Upper lobe of right lung (tissue), 1 donor: ENCODE measurements at regions not wholly inside any gene's neighbourhood (a gene's known extent, or its start where the extent isn't known, plus 50 kb on each side); places are given as distances from the start of the nearest gene placed in this dataset.

ENCODE experiments used
- ATAC-seq: fragments of 200-7000 bp; cut with Tn5 transposase; one replicate; pipeline ENCODE4 v1.9.1; 2020; ENCODE audit warnings: mild to moderate bottlenecking, moderate library complexity
- DNase-seq: peaks from one replicate; pipeline ENCODE4 v3.0.0-alpha.2; 2020
- H3K27ac ChIP-seq: fragments of 200-600 bp; one replicate; pipeline ENCODE4 v1.8.0; 2022
- H3K27me3 ChIP-seq: fragments of 200-600 bp; one replicate; pipeline ENCODE4 v1.8.0; 2022; ENCODE audit warnings: mild to moderate bottlenecking
- H3K36me3 ChIP-seq: fragments of 200-600 bp; one replicate; pipeline ENCODE4 v1.8.0; 2022
- H3K4me1 ChIP-seq: fragments of 200-600 bp; one replicate; pipeline ENCODE4 v1.8.0; 2022
- H3K4me3 ChIP-seq: fragments of 200-600 bp; one replicate; pipeline ENCODE4 v1.8.0; 2022; ENCODE audit warnings: mild to moderate bottlenecking
- H3K9me3 ChIP-seq: fragments of 200-600 bp; one replicate; pipeline ENCODE4 v1.8.0; 2022
- intact Hi-C: fragments of 100-400 bp; cut with DNase I; formaldehyde crosslinking; loops from one replicate; pipeline ENCODE4 v1.11.0; 2022
- TF ChIP-seq, protein P1 (sequence below): fragments of 200-600 bp; IDR thresholded peaks from one replicate; pipeline ENCODE4 v1.8.0; 2022; ENCODE audit warnings: antibody characterized with exemption
- donor health status: DM: no; HTN: yes; CAD: no; lungs with severe emphysema.

DNA sequence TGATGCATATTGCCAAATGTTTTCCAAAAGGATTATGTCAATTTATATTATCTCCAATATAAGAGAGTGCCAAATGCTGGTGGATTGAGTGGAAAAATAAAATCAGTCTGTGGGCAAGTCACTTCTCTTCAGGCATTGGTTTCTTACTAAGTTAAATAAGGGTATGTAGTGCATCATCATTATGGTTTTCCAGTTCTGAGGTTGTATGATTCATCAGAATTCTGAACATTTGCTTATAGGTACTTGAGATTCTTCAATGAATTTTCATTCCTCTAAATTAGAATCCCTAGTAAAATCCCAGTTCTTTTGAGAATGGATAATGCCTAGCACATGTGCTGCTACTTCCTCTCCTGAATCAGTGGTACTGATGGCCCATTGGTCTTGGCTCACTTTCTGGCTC, 188.9 kb upstream of the OSR1 start:
- intact Hi-C loops = no loop called here
- TF ChIP-seq, protein P1, sequence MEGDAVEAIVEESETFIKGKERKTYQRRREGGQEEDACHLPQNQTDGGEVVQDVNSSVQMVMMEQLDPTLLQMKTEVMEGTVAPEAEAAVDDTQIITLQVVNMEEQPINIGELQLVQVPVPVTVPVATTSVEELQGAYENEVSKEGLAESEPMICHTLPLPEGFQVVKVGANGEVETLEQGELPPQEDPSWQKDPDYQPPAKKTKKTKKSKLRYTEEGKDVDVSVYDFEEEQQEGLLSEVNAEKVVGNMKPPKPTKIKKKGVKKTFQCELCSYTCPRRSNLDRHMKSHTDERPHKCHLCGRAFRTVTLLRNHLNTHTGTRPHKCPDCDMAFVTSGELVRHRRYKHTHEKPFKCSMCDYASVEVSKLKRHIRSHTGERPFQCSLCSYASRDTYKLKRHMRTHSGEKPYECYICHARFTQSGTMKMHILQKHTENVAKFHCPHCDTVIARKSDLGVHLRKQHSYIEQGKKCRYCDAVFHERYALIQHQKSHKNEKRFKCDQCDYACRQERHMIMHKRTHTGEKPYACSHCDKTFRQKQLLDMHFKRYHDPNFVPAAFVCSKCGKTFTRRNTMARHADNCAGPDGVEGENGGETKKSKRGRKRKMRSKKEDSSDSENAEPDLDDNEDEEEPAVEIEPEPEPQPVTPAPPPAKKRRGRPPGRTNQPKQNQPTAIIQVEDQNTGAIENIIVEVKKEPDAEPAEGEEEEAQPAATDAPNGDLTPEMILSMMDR = no peak
- ATAC-seq = no peak
- Histone ChIP-seq H3K27me3 (no peaks in the 10 kb centered on the region), H3K4me1 (no peaks in the 10 kb centered on the region), H3K9me3 (no peaks in the 10 kb centered on the region), H3K27ac (no peak overlapping the region), H3K36me3 (no peaks in the 10 kb centered on the region), H3K4me3 (no peak overlapping the region)
- no peak for DNase-seq

DNA sequence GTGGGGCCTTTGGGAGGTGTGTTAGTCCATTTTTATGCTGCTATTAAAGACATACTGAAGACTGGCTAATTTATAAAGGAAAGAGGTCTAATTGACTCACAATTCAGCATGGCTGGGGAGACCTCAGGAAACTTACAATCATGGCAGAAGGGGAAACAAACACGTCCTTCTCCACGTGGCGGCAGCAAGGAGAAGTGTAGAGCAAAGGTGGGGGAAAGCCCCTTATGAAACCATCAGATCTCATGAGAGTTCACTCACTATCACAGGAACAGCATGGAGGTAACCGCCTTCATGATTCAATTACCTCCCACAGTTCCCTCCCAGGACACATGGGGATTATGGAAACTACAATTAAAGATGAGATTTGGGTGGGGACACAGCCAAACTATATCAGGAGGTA, 187.1 kb upstream of the OSR1 start:
- no peak overlapping the region for H3K27ac ChIP-seq
- H3K4me1 ChIP-seq = no peaks in the 10 kb centered on the region
- ATAC-seq (no peak), DNase-seq (no peak)
- intact Hi-C loops = no loop called here
- TF ChIP-seq, protein P1 = no peak
- no peaks in the 10 kb centered on the region for H3K9me3 ChIP-seq
- no peak overlapping the region for H3K4me3 ChIP-seq
- H3K27me3 ChIP-seq = no peaks in the 10 kb centered on the region
- no peaks in the 10 kb centered on the region for H3K36me3 ChIP-seq

DNA sequence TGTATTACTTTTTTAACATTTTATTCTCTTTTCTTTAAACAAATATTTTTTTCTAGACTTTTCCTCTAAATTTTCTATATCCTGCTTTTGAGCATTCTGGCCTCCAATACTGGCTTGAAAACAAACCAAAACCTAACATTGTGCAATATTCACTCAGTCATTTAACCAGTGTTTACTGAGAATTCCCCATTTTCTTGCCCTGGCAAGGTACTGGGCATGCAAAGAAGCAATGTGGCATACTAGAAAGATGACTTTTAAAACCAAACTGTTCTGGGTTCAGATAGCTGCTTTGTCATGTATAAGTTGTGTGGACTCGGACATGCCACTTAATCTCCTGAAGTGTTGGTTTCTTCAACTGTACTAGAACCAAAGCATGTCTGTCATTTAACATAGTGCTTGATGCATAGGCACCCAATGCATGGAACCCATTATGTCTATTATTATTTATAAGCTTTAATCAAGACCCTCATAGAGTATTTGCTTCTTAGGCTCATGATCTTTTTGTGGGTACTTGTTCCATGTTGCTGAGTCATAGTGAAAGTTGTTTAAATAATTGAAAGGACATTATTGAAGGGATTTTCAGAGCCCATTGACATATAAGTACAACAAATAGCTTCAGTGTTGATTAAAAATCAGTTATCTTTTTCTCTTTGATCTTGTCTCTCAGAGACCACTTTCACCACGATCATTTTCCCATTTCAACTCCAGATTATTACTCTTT, 185.4 kb upstream of the OSR1 start:
- TF ChIP-seq, protein P1 = no peak
- H3K9me3 ChIP-seq = no peaks in the 10 kb centered on the region
- no peak overlapping the region for H3K4me3 ChIP-seq
- H3K36me3 ChIP-seq = no peaks in the 10 kb centered on the region
- no peak overlapping the region for H3K27ac ChIP-seq
- intact Hi-C loops = no loop called here
- DNase-seq (no peak), ATAC-seq (no peak)
- H3K27me3 ChIP-seq = no peaks in the 10 kb centered on the region
- H3K4me1 ChIP-seq = no peaks in the 10 kb centered on the region

DNA sequence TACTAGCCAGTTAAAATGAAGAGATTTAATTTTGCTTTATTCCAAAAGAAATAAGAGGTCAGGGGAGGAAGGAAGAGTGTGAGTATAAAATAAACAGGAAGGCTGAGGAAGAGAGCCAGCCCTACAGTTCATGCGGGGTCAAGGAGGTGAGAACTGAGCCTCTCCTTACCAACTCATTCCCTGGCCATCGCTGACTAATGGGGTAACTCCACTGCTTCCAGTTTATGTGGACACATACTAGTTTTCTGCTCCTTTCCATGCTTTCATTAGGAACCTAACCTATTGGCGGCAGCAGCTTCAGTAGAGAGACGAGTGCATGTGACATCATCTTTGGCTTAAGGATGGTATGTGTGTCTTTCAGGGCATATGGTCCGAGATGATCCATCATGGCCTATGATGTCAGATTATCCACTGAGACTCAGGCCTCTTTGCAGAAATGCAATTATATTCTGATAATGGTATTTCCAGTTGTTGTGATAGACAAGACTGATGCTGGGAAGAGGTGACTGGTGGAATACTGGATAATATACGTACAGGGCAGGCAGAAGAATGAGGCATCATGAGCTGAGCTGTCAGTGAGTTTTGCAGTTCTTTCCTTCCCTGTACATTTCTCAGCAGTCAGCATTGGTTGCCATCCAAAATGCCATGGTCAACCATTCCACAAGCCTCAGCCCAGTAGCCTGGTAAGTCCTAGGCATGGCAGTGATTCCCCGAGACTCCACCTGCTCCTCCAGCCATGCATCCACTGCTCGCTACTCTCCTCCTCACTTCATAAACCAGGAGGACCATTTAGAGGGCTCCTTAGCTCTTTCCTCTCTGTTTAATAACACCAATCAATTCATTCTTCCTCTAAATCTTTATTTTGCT, 184.6 kb upstream of the OSR1 start:
- ATAC-seq = no peak
- intact Hi-C loops = no loop called here

DNA sequence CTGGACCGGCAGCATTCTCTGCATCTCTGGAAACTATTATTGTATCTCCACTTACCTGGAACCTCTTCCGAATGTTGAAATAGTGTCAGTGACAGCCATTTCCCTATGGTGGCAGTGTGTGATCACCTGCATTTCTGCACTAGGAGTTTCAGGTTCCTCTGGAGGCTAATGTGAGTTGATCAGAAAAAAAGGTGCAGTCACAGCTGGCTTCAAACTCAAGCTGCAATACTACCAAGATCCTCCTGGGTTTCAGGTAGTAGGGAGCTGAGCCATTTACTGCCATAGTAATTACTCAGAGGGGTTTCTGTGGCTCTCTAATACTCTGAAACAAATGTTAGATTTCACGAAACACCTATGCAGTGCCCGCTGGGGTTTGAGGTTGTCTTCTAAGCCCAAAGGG, 183.5 kb upstream of the OSR1 start:
- DNase-seq = no peak

More for the DNA sequence above, 184.6 kb upstream of the OSR1 start:
- Histone ChIP-seq H3K4me1 (no peaks in the 10 kb centered on the region), H3K36me3 (no peaks in the 10 kb centered on the region), H3K27me3 (no peaks in the 10 kb centered on the region), H3K9me3 (no peaks in the 10 kb centered on the region), H3K4me3 (no peak overlapping the region), H3K27ac (no peak overlapping the region)
- TF ChIP-seq, protein P1 = no peak
- no peak for DNase-seq

More for the DNA sequence above, 183.5 kb upstream of the OSR1 start:
- Histone ChIP-seq H3K27ac (no peak overlapping the region), H3K9me3 (no peaks in the 10 kb centered on the region), H3K27me3 (no peaks in the 10 kb centered on the region), H3K4me3 (no peak overlapping the region), H3K36me3 (no peaks in the 10 kb centered on the region), H3K4me1 (no peaks in the 10 kb centered on the region)
- no peak for ATAC-seq
- TF ChIP-seq, protein P1 = no peak
- intact Hi-C loops = no loop called here
